Smooth muscle cell (in vitro differentiated cells): ENCODE measurements at regions not wholly inside any gene's neighbourhood (a gene's known extent, or its start where the extent isn't known, plus 50 kb on each side); places are given as distances from the start of the nearest gene placed in this dataset.
A peak's percentile ranks its signal among the peaks of the same experiment; 100 is the strongest.

Experiments
- DNase-seq: peaks from one replicate; lab custom pipeline; 2025; ENCODE audit not compliant: unreplicated experiment; lab: John Stamatoyannopoulos, UW
- H2AFZ ChIP-seq: fragments of 200-600 bp; sonication (generic); 2 replicates; pipeline ENCODE4 v1.6.0; 2016; ENCODE audit warnings: antibody characterized with exemption, low read depth, mild to moderate bottlenecking
- H3F3A ChIP-seq: fragments of 200-600 bp; sonication (generic); 2 replicates; pipeline ENCODE4 v1.6.0; 2017; ENCODE audit warnings: antibody characterized with exemption, low read depth
- H3K27ac ChIP-seq: fragments of 200-600 bp; sonication (generic); 2 replicates; pipeline ENCODE4 v1.5.1; 2016; ENCODE audit warnings: low read depth, mild to moderate bottlenecking
- H3K27me3 ChIP-seq: fragments of 200-600 bp; sonication (generic); 2 replicates; pipeline ENCODE4 v1.6.1; 2016; ENCODE audit warnings: low read depth, mild to moderate bottlenecking
- H3K36me3 ChIP-seq: fragments of 200-600 bp; sonication (generic); 2 replicates; pipeline ENCODE4 v1.5.1; 2016; ENCODE audit warnings: low read depth
- H3K4me1 ChIP-seq: fragments of 200-600 bp; sonication (generic); 2 replicates; pipeline ENCODE4 v1.5.1; 2016; ENCODE audit warnings: low read depth
- H3K4me2 ChIP-seq: fragments of 200-600 bp; sonication (generic); 2 replicates; pipeline ENCODE4 v1.6.0; 2016; ENCODE audit warnings: mild to moderate bottlenecking
- H3K4me3 ChIP-seq: fragments of 200-600 bp; sonication (generic); 2 replicates; pipeline ENCODE4 v1.5.1; 2016; ENCODE audit warnings: mild to moderate bottlenecking
- H3K79me2 ChIP-seq: fragments of 200-600 bp; sonication (generic); 2 replicates; pipeline ENCODE4 v1.6.0; 2016; ENCODE audit warnings: low read depth, mild to moderate bottlenecking
- H3K9ac ChIP-seq: fragments of 200-600 bp; sonication (generic); 2 replicates; pipeline ENCODE4 v1.6.0; 2016; ENCODE audit warnings: low read depth
- H3K9me3 ChIP-seq: fragments of 200-600 bp; sonication (generic); replicated peaks from 2 replicates; pipeline ENCODE4 v1.5.1; 2016; ENCODE audit warnings: low read depth
- H4K20me1 ChIP-seq: fragments of 200-600 bp; sonication (generic); 2 replicates; pipeline ENCODE4 v1.6.0; 2016; ENCODE audit warnings: low read depth
- WGBS: methylation state at CpG from one replicate; pipeline ENCODE4 v1.1.7; 2016; ENCODE audit warnings: low lambda C conversion rate; 5-methylcytosine and 5-hydroxymethylcytosine counted together
- TF ChIP-seq, protein P1 (sequence below): fragments of 200-600 bp; sonication (generic); IDR thresholded peaks from 2 replicates; pipeline ENCODE4 v1.5.1; 2017; ENCODE audit warnings: borderline replicate concordance, mild to moderate bottlenecking, antibody characterized with exemption; ENCODE audit not compliant: insufficient read depth, poor library complexity, severe bottlenecking

DNA sequence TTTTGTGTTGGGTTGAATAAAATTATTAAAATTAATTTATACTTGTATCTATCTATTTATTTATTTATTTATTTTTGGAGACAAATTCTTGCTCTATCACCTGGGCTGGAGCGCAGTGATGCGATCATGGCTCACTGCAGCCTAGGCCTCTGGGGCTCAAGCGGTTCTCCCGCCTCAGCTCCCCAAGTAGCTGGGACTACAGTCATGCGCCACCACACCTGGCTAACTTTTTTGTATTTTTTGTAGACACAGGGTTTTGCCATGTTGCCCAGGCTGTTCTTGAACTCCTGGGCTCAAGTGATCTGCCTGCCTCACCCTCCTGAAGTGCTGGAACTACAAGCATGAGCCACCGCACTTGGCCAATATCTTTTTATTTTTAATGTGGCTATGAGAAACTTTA is 134.7 kb upstream of the SPDL1 start:
- H3K4me1 ChIP-seq: no peaks in the 10 kb centered on the region
- H3F3A ChIP-seq: no peaks in the 10 kb centered on the region
- H2AFZ ChIP-seq: no peak overlapping the region
- no peaks in the 10 kb centered on the region for H3K36me3 ChIP-seq
- no peaks in the 10 kb centered on the region for H3K27me3 ChIP-seq
- H3K79me2 ChIP-seq: no peaks in the 10 kb centered on the region
- H3K4me2 ChIP-seq: no peak overlapping the region
- H3K4me3 ChIP-seq: no peak overlapping the region
- no peak overlapping the region for H3K9ac ChIP-seq
- 97% methylated on average over 6 of the region's 6 CpGs for WGBS
- H3K27ac ChIP-seq: no peak overlapping the region
- H3K9me3 ChIP-seq: no peaks in the 10 kb centered on the region
- DNase-seq: no peak
- H4K20me1 ChIP-seq: no peaks in the 10 kb centered on the region
- TF ChIP-seq, protein P1, sequence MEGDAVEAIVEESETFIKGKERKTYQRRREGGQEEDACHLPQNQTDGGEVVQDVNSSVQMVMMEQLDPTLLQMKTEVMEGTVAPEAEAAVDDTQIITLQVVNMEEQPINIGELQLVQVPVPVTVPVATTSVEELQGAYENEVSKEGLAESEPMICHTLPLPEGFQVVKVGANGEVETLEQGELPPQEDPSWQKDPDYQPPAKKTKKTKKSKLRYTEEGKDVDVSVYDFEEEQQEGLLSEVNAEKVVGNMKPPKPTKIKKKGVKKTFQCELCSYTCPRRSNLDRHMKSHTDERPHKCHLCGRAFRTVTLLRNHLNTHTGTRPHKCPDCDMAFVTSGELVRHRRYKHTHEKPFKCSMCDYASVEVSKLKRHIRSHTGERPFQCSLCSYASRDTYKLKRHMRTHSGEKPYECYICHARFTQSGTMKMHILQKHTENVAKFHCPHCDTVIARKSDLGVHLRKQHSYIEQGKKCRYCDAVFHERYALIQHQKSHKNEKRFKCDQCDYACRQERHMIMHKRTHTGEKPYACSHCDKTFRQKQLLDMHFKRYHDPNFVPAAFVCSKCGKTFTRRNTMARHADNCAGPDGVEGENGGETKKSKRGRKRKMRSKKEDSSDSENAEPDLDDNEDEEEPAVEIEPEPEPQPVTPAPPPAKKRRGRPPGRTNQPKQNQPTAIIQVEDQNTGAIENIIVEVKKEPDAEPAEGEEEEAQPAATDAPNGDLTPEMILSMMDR: no peak

DNA sequence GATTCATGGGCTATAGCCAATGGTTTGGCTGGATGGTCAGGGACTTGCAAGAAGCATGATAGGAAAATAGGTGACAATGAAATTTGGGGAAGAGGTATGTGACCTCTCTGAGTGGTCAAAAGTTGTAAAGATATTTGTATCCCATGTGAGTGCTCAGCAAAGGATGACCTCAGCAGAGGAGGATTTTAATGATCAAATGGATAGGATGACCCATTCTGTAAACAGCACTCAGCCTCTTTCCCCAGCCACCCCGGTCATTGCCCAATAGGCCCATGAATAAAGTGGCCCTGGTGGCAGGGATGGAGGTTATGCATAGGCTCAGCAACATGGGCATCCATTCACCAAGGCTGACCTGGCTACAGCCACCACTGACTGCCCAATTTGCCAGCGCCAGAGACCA is 138.4 kb upstream of the SPDL1 start:
- Histone ChIP-seq H3K9ac (no peak overlapping the region), H3K4me1 (no peaks in the 10 kb centered on the region), H3K27me3 (no peaks in the 10 kb centered on the region), H3K79me2 (no peaks in the 10 kb centered on the region), H3K9me3 (no peaks in the 10 kb centered on the region), H3K36me3 (no peaks in the 10 kb centered on the region), H3K4me3 (no peak overlapping the region), H2AFZ (no peak overlapping the region), H3K27ac (no peak overlapping the region), H4K20me1 (no peaks in the 10 kb centered on the region), H3K4me2 (no peak overlapping the region), H3F3A (peaks cover 6% of the 10 kb centered on the region)
- DNase-seq: no peak
- 82% methylated on average over 2 of the region's 2 CpGs for WGBS
- TF ChIP-seq, protein P1: no peak

DNA sequence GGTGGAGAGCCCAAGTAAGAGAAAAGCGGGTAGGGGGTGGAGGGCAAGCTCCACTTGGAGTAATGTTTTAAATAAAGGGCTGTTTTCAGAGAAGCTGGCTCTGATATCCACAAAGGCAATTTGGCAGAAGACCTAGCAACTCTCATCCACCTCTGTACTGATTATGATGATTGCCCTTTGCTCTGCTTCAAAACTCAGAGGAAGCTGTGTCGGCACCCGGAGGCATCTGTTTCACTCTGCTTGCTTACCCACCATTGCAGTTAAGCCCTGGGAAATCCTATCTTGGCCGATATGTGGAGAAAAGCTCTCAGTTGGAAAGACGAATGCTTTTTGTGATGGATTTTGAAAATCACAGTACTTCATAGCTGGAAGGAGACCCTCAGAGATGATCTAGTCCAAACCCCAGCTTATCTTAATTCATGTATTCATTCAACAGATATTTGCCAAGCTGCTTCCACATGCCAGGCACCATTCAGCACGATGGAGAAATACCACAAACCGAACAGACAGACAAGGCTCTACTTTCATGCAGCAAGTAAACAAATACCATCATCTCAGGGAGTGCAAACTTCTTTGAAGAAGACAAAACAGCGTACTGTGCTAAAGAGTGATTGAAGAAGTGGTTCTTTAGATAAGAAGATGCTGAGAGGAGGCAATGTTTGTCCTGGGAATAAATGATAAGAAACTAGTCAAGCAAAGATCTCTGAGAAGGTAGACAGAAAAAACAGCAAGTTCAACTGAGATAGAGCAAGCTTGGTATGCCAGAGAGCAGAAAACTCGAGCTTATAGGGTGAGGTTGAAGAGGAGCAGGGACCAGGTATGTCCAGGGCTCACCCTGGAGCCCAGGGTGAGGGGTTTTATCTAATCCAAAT is 140.4 kb upstream of the SPDL1 start:
- 29% methylated on average over 9 of the region's 9 CpGs for WGBS
- Histone ChIP-seq H3K4me2 (peak overlapping the region; percentile 66), H3K9ac (no peak overlapping the region), H3K27ac (peak overlapping the region; percentile 61), H3K79me2 (no peaks in the 10 kb centered on the region), H3F3A (peaks cover 6% of the 10 kb centered on the region), H2AFZ (no peak overlapping the region), H4K20me1 (no peaks in the 10 kb centered on the region), H3K4me1 (no peaks in the 10 kb centered on the region), H3K36me3 (no peaks in the 10 kb centered on the region), H3K9me3 (no peaks in the 10 kb centered on the region), H3K27me3 (no peaks in the 10 kb centered on the region), H3K4me3 (no peak overlapping the region)
- TF ChIP-seq, protein P1: no peak
- DNase-seq: no peak
